Gastroesophageal sphincter (tissue), 4 donors: ENCODE measurements at regions not wholly inside any gene's neighbourhood (a gene's known extent, or its start where the extent isn't known, plus 50 kb on each side); places are given as distances from the start of the nearest gene placed in this dataset.
"Not testable (repeated sequence)": the region's sequence is repeated elsewhere in the genome, so short reads cannot be mapped to it uniquely, and the experiment has no call there.

Experiments
- ATAC-seq: fragments of 150-250 bp; one replicate; pipeline ENCODE4 v1.9.1; 2016; ENCODE audit warnings: mild to moderate bottlenecking, moderate library complexity
- H3K27ac ChIP-seq, 4 donors: fragments of 200-600 bp; sonication (generic) in 3 of 4; 1 replicate in 3 of 4; 2 replicates in 1 of 4; pipeline ENCODE4 v1.5.1; 2016 to 2019
- H3K27me3 ChIP-seq: fragments of 200-600 bp; sonication (generic); one replicate; pipeline ENCODE4 v1.5.1; 2019
- H3K36me3 ChIP-seq, 2 donors: fragments of 200-600 bp; sonication (generic); one replicate each; pipeline ENCODE4 v1.5.1; 2019; ENCODE audit warnings: control low read depth in 1 of 2
- H3K4me1 ChIP-seq, 3 donors: fragments of 200-600 bp; sonication (generic); 1 replicate in 2 of 3; 2 replicates in 1 of 3; pipeline ENCODE4 v1.5.1; 2016 to 2019; ENCODE audit warnings: control low read depth in 2 of 3
- H3K4me3 ChIP-seq, 2 donors: fragments of 200-600 bp; sonication (generic); one replicate each; pipeline ENCODE4 v1.5.1; 2019; ENCODE audit warnings: mild to moderate bottlenecking in 1 of 2, moderate library complexity in 1 of 2
- H3K9me3 ChIP-seq, 3 donors: fragments of 200-600 bp; sonication (generic); one replicate each; pipeline ENCODE4 v1.5.1; 2017 to 2019; ENCODE audit warnings: control low read depth in 2 of 3
- EP300 ChIP-seq: sonication (generic); formaldehyde crosslinking; IDR thresholded peaks from one replicate; pipeline ENCODE4 v1.6.1; 2017; ENCODE audit warnings: antibody characterized with exemption, mild to moderate bottlenecking
- POLR2A ChIP-seq, 2 donors: fragments of 450-650 bp; IDR thresholded peaks; one replicate each; pipeline ENCODE4 v1.6.1; 2017; ENCODE audit warnings: antibody characterized with exemption in 2 of 2, mild to moderate bottlenecking in 2 of 2, moderate library complexity in 1 of 2
- POLR2AphosphoS5 ChIP-seq: sonication (generic); formaldehyde crosslinking; IDR thresholded peaks from one replicate; pipeline ENCODE4 v1.6.1; 2017; ENCODE audit warnings: antibody characterized with exemption
- WGBS, 2 donors: methylation state at CpG; one replicate each; pipeline ENCODE4 v1.1.5; 2018; ENCODE audit warnings: low coverage in 1 of 2; 5-methylcytosine and 5-hydroxymethylcytosine counted together
- TF ChIP-seq, protein P1 (sequence below), 4 experiments: fragments of 200-600 bp in 2 of 4; fragments of 450-650 bp in 2 of 4; sonication (generic) in 1 of 4; IDR thresholded peaks; one replicate each; pipeline ENCODE4 v1.5.1; 2017 to 2019; ENCODE audit warnings: antibody characterized with exemption in 4 of 4, mild to moderate bottlenecking in 2 of 4, moderate library complexity in 2 of 4

DNA sequence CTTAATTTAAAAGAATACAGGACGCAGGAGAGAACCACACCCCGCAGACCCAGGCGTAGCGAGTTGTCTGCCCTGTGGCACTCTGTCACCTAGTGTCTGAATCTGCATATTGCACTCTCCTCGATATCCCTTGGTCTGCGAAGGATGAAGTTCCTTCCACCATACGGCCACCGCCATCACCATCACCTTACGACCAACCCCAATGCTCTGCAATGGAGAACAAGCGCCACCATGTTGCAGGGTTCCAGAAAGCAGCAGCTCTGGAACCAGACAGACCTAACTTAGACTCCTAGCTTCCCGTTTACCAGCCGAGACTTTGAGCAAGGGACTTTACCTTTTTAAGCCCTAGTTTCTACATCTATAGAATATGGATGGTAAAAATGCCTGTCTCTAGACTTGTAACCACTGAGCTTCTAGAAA, 77.4 kb upstream of the DMRT1 start:
- H3K4me1 ChIP-seq, result peaks cover 0 to 10% (median 0%) of the 10 kb centered on the region in 3 donors
- H3K27ac ChIP-seq, result no peak overlapping the region
- peak; percentile 91 for ATAC-seq
- H3K4me3 ChIP-seq, result peak overlapping the region; percentile 19 to 30
- no peaks in the 10 kb centered on the region for H3K36me3 ChIP-seq
- H3K9me3 ChIP-seq, result no peaks in the 10 kb centered on the region
- H3K27me3 ChIP-seq, result peaks cover 12% of the 10 kb centered on the region
- 0 to 23% methylated on average over 4 to 11 of the region's 12 CpGs for WGBS, 2 donors
- TF ChIP-seq POLR2AphosphoS5 (peak; percentile 9), POLR2A (IDR thresholded peaks at IDR 0.05) (no peak), EP300 (no peak)
- TF ChIP-seq, protein P1, sequence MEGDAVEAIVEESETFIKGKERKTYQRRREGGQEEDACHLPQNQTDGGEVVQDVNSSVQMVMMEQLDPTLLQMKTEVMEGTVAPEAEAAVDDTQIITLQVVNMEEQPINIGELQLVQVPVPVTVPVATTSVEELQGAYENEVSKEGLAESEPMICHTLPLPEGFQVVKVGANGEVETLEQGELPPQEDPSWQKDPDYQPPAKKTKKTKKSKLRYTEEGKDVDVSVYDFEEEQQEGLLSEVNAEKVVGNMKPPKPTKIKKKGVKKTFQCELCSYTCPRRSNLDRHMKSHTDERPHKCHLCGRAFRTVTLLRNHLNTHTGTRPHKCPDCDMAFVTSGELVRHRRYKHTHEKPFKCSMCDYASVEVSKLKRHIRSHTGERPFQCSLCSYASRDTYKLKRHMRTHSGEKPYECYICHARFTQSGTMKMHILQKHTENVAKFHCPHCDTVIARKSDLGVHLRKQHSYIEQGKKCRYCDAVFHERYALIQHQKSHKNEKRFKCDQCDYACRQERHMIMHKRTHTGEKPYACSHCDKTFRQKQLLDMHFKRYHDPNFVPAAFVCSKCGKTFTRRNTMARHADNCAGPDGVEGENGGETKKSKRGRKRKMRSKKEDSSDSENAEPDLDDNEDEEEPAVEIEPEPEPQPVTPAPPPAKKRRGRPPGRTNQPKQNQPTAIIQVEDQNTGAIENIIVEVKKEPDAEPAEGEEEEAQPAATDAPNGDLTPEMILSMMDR (IDR thresholded peaks at IDR 0.05), result peak; percentile 86 to 98 (median 97)

DNA sequence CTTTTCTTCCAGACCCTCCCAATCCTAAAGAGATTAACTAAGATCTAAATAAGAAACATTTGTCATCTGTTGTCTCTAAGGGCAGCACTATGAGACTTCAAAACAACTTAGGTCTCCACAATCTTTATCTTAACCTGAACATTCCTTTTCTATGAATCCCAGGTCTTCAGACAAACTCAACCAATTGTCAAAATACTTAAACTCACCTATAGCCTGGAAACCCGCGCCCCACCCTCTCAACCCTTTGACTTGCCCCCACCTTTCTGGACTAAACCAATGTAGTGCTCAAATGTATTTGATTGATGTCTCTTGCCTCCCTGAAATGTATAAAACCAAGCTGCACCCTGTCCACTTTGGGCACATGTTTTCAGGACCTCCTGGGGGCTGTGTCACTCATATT, 76.5 kb upstream of the DMRT1 start:
- H3K4me1 ChIP-seq, result peaks cover 0 to 10% (median 0%) of the 10 kb centered on the region in 3 donors
- ATAC-seq, result no peak
- H3K36me3 ChIP-seq, result no peaks in the 10 kb centered on the region
- H3K4me3 ChIP-seq, result no peak overlapping the region
- TF ChIP-seq POLR2A (IDR thresholded peaks at IDR 0.05), result no peak
- TF ChIP-seq, protein P1 (IDR thresholded peaks at IDR 0.05), result no peak
- no peak for TF ChIP-seq POLR2AphosphoS5
- TF ChIP-seq EP300, result no peak
- H3K9me3 ChIP-seq, result no peaks in the 10 kb centered on the region
- peaks cover 12% of the 10 kb centered on the region for H3K27me3 ChIP-seq
- 67 to 100% methylated on average over 2 of the region's 2 CpGs for WGBS, 2 donors
- H3K27ac ChIP-seq, result no peak overlapping the region

DNA sequence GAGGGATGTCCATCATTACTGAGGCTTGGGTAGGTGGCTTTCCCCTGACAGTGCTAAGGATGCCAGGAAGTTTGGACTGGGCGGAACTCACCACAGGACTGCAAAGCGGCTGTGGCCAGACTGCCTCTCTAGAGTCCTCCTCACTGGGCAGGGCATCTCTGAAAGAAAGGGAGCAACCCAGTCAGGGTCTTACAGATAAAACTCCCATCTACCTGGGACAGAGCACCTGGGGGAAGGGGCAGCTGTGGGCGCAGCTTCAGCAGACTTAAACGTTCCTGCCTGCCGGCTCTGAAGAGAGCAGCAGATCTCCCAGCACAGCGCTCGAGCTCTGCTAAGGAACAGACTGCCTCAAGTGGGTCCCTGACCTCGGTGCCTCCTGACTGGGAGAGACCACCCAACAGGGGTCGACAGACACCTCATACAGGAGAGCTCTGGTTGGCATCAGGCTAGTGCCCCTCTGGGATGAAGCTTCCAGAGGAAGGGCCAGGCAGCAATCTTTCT, 74.4 kb upstream of the DMRT1 start:
- Histone ChIP-seq H3K27me3 (peaks cover 12% of the 10 kb centered on the region), H3K4me1 (peaks cover 0 to 10% (median 0%) of the 10 kb centered on the region in 3 donors)
- not testable (repeated sequence) for H3K4me3 ChIP-seq, H3K36me3 ChIP-seq, H3K27ac ChIP-seq, ATAC-seq, H3K9me3 ChIP-seq
- no CpG with 5 or more reads among the region's 9 CpGs for WGBS, 2 donors

DNA sequence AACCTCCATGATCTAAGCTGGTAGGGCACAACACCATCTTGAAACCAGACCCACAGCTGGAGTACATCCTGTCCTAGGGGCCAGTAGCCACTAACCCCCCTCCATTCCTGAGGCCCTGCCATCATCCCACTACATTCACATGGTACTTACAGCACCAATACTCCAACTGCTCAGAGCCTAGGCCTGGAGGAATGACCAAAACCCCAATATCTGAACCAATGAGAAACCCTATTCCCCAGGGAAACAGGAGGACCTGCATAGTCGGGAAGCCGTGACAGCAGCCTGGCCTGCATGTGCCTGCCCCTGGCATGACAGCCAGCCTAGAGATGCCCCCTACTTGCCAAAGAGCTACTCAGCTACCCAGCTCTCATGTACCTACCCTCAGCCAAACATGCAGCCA, 65.4 kb upstream of the DMRT1 start:
- no peaks in the 10 kb centered on the region for H3K4me1 ChIP-seq
- no peak overlapping the region for H3K27ac ChIP-seq
- H3K9me3 ChIP-seq, result peaks cover 0 to 21% (median 0%) of the 10 kb centered on the region in 3 donors
- no peak for ATAC-seq
- TF ChIP-seq, protein P1 (IDR thresholded peaks at IDR 0.05), result no peak
- TF ChIP-seq POLR2A (IDR thresholded peaks at IDR 0.05), result no peak
- TF ChIP-seq POLR2AphosphoS5, result no peak
- no peak for TF ChIP-seq EP300
- no peaks in the 10 kb centered on the region for H3K27me3 ChIP-seq
- H3K36me3 ChIP-seq, result no peaks in the 10 kb centered on the region
- H3K4me3 ChIP-seq, result no peak overlapping the region
- WGBS, 2 donors, result no CpG with 5 or more reads among the region's 2 CpGs

DNA sequence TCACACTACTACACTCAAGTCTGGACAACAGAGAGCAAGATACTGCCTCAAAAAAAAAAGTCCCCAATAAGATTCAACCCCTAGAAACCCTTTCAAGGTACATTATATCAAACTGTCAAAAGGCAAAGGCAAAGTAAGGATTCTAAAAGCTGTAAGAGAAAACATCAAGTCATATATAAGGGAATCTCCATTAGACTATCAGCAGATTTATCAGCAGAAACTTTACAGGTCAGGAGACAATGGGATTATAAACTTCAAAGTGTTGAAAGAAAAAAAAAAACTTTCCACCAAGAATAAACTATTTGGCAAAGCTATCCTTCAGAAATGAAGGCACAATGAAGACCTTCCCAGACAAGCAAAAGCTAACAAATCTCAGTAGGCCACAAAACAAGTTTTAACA, 63.5 kb upstream of the DMRT1 start:
- TF ChIP-seq POLR2AphosphoS5, result no peak
- TF ChIP-seq, protein P1 (IDR thresholded peaks at IDR 0.05), result no peak
- no peak for TF ChIP-seq POLR2A (IDR thresholded peaks at IDR 0.05)
- TF ChIP-seq EP300, result no peak
- Histone ChIP-seq H3K4me3 (no peak overlapping the region), H3K9me3 (peaks cover 0 to 21% (median 0%) of the 10 kb centered on the region in 3 donors), H3K4me1 (no peaks in the 10 kb centered on the region), H3K27me3 (no peaks in the 10 kb centered on the region), H3K36me3 (no peaks in the 10 kb centered on the region), H3K27ac (no peak overlapping the region)
- ATAC-seq, result no peak
